Mucosa of descending colon (tissue), 3 donors: ENCODE measurements at regions not wholly inside any gene's neighbourhood (a gene's known extent, or its start where the extent isn't known, plus 50 kb on each side); places are given as distances from the start of the nearest gene placed in this dataset.

Source experiments
- ATAC-seq: fragments of 200-7000 bp; cut with Tn5 transposase; one replicate; pipeline ENCODE4 v1.9.1; 2020; ENCODE audit warnings: mild to moderate bottlenecking, moderate library complexity
- DNase-seq, 3 donors: peaks; one replicate each; pipeline ENCODE4 v3.0.0-alpha.2; 2020
- H3K36me3 ChIP-seq: fragments of 200-600 bp; one replicate; pipeline ENCODE4 v1.8.0; 2021; ENCODE audit warnings: low read depth, mild to moderate bottlenecking
- H3K4me1 ChIP-seq: fragments of 200-600 bp; one replicate; pipeline ENCODE4 v1.8.0; 2021; ENCODE audit warnings: low read depth, mild to moderate bottlenecking
- H3K4me3 ChIP-seq: fragments of 200-600 bp; one replicate; pipeline ENCODE4 v1.8.0; 2021; ENCODE audit warnings: mild to moderate bottlenecking
- H3K9me3 ChIP-seq: fragments of 200-600 bp; one replicate; pipeline ENCODE4 v1.8.0; 2021; ENCODE audit warnings: mild to moderate bottlenecking
- intact Hi-C, 2 donors: fragments of 100-400 bp; cut with DNase I in 1 of 2; cut with micrococcal nuclease in 1 of 2; formaldehyde crosslinking; loops; one replicate each; pipeline versions ENCODE4 v1.11.0 to v1.11.1; 2022; cut with DNase I, micrococcal nuclease
- TF ChIP-seq, protein P1 (sequence below): fragments of 200-600 bp; IDR thresholded peaks from one replicate; pipeline ENCODE4 v1.8.0; 2022; ENCODE audit warnings: antibody characterized with exemption, mild to moderate bottlenecking
- donor health status: DM: no; HTN: no; CAD: no; lungs with moderate emphysema.
- donor health status: DM: no; HTN: no; CAD: no.
- donor health status: DM: no; HTN: yes; CAD: no.

DNA sequence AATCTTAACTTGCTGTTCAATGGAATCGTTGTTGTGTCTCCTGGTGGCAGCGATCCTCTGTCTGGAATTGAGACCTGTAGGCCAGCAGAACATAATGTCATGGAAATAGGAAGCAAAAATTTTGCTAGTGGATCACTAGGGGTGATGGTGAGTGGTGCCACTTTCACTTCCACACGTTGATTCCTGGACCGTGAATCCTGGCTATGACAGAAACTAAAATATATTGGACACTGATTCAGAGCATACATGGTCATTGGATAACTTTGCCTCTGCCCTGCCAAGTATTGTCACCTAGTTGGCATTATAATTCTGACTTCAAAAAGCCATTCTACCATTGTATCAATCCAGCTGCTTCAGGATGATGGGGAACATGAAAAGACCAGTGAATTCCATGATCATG, 353.2 kb downstream of the IRX1 start:
- Histone ChIP-seq H3K4me1 (no peaks in the 10 kb centered on the region), H3K4me3 (no peak overlapping the region), H3K9me3 (peaks cover 22% of the 10 kb centered on the region), H3K36me3 (no peaks in the 10 kb centered on the region)
- TF ChIP-seq, protein P1, sequence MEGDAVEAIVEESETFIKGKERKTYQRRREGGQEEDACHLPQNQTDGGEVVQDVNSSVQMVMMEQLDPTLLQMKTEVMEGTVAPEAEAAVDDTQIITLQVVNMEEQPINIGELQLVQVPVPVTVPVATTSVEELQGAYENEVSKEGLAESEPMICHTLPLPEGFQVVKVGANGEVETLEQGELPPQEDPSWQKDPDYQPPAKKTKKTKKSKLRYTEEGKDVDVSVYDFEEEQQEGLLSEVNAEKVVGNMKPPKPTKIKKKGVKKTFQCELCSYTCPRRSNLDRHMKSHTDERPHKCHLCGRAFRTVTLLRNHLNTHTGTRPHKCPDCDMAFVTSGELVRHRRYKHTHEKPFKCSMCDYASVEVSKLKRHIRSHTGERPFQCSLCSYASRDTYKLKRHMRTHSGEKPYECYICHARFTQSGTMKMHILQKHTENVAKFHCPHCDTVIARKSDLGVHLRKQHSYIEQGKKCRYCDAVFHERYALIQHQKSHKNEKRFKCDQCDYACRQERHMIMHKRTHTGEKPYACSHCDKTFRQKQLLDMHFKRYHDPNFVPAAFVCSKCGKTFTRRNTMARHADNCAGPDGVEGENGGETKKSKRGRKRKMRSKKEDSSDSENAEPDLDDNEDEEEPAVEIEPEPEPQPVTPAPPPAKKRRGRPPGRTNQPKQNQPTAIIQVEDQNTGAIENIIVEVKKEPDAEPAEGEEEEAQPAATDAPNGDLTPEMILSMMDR, result no peak
- ATAC-seq, result no peak
- intact Hi-C loops, result no loop called here
- no peak for DNase-seq

DNA sequence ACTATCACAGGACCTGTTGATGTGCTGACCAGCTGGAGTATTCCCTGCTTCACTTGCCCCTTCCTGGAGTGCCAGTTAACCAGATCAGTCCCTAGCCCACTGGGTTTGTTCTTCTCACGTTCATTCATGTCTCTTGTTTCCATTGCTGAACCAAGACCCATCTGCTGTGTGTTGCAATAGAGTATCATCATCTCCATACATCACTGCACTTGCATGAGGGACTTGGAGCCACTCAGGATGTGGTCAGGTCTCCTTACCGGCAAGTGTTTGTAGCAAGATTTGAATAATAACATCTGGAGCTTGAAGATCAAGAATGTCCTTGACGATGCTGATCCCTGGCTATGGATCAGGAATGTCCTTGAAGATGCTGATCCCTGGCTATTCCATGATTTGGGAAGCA, 358.6 kb downstream of the IRX1 start:
- DNase-seq (no peak), ATAC-seq (no peak)
- H3K9me3 ChIP-seq, result peaks cover 37% of the 10 kb centered on the region
- H3K36me3 ChIP-seq, result no peaks in the 10 kb centered on the region
- intact Hi-C loops, result no loop called here
- H3K4me1 ChIP-seq, result no peaks in the 10 kb centered on the region
- TF ChIP-seq, protein P1, result no peak
- no peak overlapping the region for H3K4me3 ChIP-seq

DNA sequence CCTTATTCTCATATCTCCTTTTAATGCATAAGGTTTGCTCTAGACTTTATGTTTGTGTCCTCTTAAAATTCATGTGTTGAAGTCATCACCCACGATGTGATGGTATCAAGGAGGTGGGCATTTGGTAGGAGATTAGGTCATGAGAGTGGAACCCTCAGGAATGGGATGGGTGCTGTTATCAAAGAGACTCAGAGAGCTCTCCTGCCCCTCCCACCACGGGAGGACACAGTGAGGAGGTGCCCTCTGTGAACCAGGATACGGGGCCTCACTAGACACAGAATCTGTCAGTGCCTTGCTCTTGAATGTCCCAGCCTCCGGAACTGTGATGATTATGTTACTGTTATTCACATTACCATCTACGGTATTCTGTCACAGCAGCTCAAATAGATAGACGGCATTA, 359.0 kb downstream of the IRX1 start:
- intact Hi-C loops, result no loop called here
- peaks cover 36% of the 10 kb centered on the region for H3K9me3 ChIP-seq
- H3K4me1 ChIP-seq, result no peaks in the 10 kb centered on the region
- TF ChIP-seq, protein P1, result no peak
- H3K36me3 ChIP-seq, result no peaks in the 10 kb centered on the region
- H3K4me3 ChIP-seq, result no peak overlapping the region
- no peak for ATAC-seq
- no peak for DNase-seq

DNA sequence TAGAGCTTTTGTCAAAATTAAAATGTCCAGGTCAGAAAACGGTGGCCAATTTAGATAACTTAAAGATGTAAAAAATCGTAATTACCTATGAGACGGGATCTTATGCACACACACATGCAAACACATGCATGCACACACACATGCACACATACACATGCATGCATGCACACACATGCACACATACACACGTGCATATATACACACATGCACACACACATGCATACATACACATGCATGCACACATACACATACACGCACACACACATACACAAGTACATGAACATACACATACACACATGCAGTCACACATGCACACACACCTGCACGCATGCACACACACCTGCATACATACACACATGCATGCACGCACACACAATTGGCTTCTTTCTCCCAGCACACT, 362.0 kb downstream of the IRX1 start:
- H3K9me3 ChIP-seq, result peaks cover 31% of the 10 kb centered on the region
- no peaks in the 10 kb centered on the region for H3K4me1 ChIP-seq
- DNase-seq (no peak), ATAC-seq (no peak)
- TF ChIP-seq, protein P1, result no peak
- intact Hi-C loops, result no loop called here
- no peak overlapping the region for H3K4me3 ChIP-seq
- no peaks in the 10 kb centered on the region for H3K36me3 ChIP-seq

GRCh38 chr5:3958389-3958788, 362.8 kb downstream of the IRX1 start:
- Histone ChIP-seq H3K36me3 (no peaks in the 10 kb centered on the region), H3K4me3 (no peak overlapping the region), H3K4me1 (no peaks in the 10 kb centered on the region), H3K9me3 (peaks cover 31% of the 10 kb centered on the region)
- no peak for ATAC-seq
- no peak for DNase-seq
- intact Hi-C loops, result no loop called here
- TF ChIP-seq, protein P1, result no peak

DNA sequence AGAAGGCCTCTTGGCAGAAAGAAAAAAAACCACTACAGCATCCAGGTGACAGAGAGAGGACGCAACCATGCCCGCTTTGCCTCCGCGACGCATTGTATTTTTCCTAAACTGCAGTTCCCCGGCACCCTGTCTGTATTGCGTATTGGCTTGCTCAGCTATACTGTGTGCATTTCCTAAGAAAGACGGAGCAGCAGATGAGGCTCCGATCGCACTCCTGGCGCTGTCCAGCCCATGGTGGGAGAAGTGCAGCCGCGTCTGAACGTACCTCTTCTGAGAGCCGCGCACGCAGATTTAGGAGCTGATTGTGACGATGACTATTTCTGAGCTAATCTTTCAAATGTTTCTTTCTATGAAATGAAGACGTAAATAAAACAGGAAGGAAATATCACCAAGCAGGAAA, 366.5 kb downstream of the IRX1 start:
- TF ChIP-seq, protein P1, result no peak

More for the DNA sequence above, 366.5 kb downstream of the IRX1 start:
- DNase-seq (no peak), ATAC-seq (no peak)
- Histone ChIP-seq H3K4me3 (no peak overlapping the region), H3K4me1 (no peaks in the 10 kb centered on the region), H3K36me3 (no peaks in the 10 kb centered on the region), H3K9me3 (peaks cover 33% of the 10 kb centered on the region)
- intact Hi-C loops, result no loop called here
